HG02885 (cell line): ENCODE measurements at regions not wholly inside any gene's neighbourhood (a gene's known extent, or its start where the extent isn't known, plus 50 kb on each side); places are given as distances from the start of the nearest gene placed in this dataset.
"Not testable (repeated sequence)": the region's sequence is repeated elsewhere in the genome, so short reads cannot be mapped to it uniquely, and the experiment has no call there.

Experiments used
- ATAC-seq: cut with Tn5 transposase; IDR thresholded peaks from one replicate; pipeline ENCODE4 v1.9.1; 2021; ENCODE audit warnings: mild to moderate bottlenecking; ENCODE audit not compliant: unreplicated experiment, poor library complexity

DNA sequence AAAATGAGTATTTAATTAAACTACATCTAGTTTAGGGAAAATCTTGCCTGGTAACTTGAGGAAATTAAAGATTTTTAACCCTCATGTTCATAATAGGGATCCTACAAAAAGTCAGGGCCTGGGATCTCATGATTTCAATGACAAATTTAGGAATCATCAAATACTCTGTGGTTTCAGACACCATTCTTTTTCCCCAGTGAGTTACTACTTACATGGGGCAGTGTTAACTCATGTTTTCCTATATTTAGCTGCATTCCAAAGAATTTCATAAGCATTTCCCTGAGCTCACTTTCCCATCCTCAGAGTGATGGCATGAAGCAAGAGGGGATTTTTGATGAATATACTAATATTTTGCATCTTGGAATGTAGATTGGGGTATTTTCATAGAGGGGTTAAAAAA is 321.7 kb downstream of the CENPW start:
- ATAC-seq = no peak

DNA sequence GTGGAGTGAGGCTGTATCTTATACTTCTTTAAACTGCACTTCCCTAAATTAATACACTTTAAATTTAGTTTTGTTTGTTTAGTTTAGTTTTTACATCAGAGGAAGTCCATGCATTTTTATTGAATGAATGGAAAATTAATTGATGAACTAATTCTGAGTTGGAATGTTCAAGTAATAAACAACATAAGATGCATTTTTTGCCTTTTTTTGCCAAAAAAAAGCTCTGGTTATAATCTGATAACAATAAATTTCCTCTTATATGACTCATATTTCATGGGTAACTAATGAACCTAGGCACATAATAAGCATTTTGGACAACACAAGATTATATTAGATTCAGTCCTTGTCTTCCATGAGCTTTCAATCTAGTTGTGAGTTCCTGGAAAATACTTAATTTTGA is 323.1 kb downstream of the CENPW start:
- ATAC-seq = no peak

DNA sequence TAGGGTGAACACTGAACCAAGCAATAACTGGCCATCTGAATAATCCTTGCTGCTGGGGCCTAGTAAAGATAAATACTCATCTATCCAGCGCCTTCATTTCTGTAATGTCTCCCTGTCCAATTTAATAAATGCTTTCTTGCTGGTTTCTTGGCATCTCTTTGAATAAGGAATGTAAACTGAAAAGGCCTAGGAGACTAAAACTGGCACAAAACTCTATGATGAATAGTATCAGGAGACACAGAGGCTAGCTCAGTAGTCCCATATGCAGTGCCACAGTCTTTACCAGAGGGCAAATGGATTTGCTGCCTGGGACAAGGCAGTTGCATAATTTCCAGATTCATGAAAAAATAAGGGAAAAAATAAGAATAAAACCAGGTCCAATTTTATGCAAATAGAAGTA is 324.4 kb downstream of the CENPW start:
- ATAC-seq = no peak

DNA sequence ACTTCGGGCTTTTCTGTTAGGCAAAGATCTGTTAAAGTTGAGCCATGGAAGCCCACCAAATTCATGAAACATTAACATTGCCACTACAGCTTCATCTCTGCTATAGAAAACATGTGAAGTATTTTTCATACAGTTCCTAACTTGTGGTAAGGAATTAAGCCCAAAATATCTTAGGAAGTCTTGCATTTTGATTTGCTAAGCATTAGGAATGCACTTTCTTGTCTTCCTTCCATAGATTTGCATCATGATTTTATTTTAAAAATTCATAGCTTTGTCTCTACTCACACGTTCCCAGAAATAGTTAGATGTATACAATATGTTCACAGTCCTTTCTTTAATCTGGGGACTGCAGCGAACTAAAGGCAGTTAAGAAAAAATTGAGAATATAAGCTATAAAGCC is 325.6 kb downstream of the CENPW start:
- no peak for ATAC-seq

DNA sequence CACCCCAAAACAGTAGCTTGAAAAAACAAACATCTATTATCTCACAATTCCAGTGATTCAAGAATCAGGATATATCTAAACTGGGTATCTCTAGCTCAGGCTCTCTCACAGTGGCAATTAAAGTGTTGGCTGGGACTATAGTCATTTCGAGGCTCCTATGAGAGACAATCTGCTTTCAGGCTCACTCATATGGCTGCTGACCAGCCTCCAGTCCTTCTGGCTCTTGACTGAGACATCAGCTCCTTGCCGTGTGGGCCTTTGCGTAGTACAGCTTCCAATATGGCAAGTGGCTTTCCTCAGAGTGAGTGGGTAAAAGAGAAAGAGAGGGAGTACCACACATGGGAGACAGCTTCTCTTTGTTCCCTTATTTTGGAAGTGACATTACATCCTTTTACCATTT is 327.2 kb downstream of the CENPW start:
- no peak for ATAC-seq

DNA sequence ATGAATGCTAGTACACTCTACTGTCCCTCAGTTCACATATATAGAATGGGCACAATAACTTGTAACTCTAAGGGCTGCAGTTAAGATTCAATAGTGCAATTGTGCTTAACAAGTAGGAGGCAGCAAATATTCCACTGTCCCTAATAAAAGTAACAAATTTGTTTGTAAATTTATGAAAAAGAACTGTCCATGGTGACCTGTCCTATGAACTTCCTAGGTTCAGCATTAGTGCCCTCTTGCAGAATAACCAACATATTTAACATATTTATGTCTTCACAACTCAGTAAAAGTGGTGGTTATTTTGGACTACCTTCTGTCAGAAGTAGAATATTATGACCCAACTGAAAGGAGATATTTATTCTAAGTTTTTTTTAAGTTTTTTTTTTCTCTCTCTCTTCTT is 327.8 kb downstream of the CENPW start:
- no peak for ATAC-seq

DNA sequence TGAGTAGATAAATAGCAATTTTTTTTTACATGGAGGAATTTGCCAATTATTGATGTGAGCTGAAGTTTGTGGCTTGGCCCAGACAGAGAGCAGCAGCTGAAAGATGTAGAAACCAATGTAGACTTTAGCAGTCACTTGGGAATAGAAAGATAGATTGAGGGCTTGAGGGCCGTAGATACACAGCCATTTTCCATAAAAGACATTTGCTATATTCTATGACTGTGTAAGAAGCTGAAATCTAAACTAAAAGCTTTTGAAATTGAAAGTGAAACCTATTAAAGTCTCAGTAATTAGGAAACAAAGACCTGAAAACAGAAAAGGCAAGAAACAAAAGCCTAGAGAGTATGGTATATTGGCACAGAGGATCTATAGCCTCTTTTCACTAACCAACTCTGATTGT is 332.7 kb downstream of the CENPW start:
- peak; percentile 91 for ATAC-seq

DNA sequence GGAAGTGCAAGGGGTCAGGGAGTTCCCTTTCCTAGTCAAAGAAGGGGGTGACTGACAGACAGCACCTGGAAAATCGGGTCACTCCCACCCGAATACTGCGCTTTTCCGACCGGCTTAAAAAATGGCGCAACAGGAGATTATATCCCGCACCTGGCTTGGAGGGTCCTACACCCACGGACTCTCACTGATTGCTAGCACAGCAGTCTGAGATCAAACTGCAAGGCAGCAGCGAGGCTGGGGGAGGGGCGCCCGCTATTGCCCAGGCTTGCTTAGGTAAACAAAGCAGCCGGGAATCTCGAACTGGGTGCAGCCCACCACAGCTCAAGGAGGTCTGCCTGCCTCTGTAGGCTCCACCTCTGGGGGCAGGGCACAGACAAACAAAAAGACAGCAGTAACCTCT is 333.8 kb downstream of the CENPW start:
- not testable (repeated sequence) for ATAC-seq

DNA sequence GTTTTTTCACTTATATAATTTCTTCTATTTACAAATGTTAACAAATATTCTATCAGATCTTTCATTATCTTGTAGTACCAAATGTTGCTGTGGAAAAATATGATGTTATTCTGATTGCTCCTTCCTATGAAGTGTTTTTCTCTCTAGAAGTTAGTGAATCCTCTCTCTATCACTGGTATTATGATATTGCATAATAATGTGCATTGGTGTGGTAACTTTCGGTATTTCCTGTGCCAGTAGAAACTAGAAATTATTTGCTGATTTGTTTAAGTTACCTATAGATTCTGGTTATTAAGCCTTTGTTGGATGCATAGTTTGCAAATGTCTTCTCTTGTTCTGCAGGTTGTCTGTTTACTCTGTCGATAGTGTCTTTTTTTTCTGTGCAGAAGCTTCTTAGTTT is 342.5 kb downstream of the CENPW start:
- ATAC-seq = no peak

DNA sequence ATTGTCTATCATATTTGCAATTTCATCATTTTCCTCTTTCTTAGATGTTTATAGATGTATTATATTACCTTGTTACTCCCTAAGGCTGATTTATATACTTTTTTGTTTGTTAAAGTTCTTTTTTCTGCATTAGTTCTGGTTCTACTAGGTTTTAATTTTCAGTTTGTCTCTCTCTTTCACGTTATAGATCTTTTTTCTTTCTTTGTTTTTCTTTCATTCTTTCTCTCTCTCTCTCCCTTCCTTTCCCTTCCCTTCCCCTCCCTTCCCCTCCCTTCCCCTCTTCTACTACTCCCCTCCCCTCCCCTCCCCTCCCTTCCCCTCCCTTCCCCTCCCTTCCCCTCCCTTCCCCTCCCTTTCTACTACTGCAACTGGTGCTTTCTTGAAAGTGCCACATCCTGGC is 345.3 kb downstream of the CENPW start:
- no peak for ATAC-seq

DNA sequence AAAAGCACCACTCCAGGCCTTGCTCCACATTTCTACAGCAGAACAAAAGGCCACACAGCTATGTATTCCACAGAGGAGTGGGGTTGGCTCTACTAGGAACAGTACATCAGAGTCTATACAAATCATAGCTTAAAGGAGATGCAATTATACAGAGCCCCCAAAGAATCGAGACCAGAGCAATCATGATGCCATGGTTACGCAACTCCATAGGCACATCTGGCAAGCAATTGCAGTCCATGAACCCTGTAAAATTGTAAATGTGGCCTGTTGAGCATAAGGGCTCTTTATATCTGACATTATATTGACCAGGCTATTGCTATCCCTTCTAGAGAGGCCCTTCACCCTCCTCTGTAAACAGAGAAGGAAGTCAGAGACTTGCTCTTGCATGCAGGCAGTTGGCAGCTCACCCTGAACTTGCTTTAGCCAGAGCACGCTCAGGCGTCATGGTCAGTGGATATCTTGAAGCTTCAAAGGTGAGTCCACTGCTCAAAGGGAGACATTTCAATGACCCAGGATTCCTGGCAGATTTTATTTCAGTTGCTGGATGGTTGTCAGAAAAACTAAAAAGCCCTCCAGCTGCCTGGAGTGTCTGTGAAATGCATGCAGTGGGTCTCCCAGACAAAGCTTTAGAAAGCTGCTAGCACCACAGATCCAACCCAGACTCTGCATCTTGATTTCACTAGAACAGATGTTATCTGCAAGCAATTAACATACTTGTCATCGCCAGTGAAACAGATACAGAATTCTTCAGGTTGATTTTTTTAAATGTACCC is 357.2 kb downstream of the CENPW start:
- no peak for ATAC-seq

DNA sequence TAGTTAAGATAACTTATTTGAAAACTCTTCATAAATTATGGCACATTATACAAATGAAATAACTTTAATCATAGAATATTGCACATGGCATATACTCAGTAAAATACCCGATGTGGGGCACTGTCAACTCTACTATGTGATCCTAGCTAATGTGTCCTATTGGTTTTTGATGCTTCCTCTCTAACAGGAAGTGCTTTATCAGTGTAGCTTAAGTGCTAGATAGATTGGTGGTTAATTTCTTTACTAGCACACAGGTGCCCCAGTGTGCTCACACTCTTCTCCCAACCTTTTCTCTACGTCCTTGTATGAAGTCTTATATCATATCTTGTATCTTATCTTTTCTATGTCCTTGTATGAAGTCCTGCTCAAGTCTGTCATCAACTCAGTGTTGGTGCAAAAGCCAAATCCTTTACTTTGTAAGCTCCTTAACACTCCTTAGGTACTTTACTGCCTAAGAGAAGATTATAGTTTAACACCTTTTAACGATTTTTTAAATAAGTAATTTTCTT is 358.9 kb downstream of the CENPW start:
- no peak for ATAC-seq

DNA sequence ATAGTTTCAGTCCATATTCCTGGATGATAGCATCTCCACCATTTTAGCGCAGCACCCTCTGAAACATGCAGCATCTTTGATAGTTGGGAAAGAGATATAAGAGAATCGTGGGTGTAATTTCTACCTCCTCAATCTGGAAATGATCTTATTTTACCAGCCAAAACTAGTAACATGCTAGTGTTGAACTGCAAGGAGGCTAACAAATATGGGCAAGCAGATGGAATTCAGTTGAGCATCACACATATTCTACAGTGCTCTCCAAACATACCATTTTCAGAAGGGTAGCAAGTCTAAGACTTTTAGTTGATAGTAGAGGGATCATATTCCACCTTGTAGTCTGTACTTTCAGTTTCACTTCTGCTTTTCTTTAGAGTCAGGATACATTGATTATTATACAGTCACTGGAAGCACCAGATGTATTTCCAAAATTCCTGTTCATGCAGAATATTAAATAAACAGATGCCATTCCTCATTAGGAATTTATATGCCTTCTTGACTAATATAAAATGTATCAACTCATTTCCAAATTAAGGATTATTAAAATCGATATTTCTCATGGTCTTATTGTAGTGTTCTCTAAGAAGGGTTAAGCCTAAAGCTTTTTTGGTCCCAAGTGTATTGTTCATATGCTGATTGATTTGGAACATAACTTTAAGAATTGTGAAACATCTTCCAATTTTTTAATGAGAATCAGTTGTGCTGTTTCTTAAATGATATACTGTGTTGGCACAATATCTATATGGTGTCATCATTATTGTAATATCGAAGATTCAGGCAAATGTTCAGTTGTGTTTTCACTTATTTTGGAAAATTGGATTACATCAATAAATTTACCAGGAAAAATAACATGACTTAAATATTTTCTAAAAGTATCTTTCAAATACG is 362.0 kb downstream of the CENPW start:
- ATAC-seq = peak; percentile 60

DNA sequence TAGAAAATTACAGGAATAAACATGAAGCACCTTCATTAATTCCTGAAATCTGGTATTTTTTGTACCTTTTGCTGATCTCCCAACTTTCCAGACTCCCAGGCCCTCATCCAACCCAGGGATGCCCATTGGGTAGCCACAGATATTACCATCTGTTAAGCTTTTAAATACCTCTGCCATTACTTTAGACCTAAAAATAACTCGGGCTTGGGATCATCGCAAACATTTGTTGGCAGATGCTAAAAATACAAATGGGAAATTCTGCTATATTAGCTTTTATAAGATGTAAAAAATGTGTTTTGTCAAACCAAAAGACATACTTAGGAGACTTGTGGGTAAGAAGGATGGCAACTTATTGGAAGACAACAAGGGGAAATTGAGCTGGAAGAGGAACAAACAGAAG is 376.1 kb downstream of the CENPW start:
- ATAC-seq = no peak

DNA sequence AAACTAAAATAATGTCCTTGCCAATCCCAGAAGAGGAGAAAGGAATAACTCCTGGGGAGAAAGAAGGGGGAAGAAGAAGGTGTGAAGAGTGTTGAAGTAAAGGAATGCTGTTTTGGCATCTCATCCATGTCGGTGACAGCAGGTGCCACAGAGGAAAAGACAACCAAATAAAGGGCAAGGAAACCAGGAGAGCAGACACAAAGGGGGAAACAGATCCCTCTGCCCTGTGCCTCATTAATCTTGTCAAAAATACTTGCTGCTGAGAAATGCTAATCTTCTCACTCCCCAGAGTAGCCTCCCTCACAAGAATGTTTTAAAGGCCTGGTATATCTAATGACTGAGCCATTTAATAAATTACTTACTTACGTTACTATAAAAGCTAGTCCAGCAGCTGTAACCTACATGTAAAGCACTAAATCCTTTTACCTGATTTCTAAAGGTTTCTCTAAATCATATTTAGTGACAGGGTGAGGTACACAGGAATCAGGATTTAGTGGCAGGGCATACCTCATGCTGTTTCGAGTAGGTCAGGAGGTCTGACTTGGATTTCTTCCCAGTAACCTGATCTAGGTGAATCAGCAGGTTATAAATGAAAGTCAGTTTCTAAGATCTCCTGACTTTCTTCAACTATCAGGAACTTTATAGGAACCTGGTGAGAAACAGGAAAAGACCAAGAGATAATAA is 377.1 kb downstream of the CENPW start:
- ATAC-seq = no peak

DNA sequence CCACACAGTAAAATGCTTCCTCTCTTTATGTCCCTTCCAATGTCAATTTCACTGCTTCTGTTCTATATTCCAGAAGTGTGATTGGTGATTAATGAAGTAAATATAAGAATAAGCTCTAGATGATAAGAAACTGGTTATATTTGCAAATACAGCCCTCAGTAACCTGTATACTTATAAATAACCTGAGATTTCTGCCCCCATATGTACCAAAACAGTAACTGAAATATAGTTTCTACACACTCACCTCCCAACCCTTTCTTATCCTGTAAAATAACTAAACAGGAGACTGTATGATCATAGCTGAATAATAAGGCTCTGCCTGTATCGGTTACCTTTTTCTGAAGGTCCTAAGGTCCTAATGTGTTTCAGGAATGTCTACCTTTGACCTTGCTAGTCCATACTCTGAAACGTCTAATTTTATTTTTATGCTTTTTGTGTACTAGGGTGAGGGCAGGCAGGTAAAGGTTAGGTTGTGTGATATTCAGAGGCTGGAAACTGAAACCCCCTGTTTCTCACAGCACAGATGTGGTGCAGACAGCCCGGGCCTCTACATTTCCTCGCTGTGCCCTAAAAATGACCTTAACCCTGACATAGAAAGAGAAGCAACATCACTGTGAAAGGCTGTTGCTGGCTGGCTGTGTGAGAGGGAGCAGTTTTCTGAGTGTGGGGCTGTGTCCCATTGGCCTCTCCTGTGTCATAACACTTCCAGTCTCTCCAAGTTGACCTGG is 378.8 kb downstream of the CENPW start:
- ATAC-seq = peak; percentile 93

DNA sequence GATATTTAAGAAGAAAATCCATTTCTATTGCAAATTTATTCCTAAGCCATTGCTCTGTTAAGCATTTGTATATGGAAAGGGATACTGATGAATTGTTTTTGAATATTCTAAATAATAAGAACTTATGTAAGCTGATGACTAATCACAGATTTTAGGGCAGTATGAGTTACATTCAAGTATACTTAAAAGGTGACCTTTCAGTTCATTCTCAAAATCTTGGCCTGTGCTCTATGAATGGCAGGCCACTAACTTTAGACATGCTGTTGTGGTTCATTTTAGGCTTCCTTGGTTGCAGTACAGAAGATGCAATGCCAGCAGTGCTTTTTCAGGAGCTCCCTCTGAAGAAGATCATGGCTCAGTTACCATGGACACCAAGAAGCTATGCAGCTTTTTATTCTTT is 380.4 kb downstream of the CENPW start:
- ATAC-seq = no peak

DNA sequence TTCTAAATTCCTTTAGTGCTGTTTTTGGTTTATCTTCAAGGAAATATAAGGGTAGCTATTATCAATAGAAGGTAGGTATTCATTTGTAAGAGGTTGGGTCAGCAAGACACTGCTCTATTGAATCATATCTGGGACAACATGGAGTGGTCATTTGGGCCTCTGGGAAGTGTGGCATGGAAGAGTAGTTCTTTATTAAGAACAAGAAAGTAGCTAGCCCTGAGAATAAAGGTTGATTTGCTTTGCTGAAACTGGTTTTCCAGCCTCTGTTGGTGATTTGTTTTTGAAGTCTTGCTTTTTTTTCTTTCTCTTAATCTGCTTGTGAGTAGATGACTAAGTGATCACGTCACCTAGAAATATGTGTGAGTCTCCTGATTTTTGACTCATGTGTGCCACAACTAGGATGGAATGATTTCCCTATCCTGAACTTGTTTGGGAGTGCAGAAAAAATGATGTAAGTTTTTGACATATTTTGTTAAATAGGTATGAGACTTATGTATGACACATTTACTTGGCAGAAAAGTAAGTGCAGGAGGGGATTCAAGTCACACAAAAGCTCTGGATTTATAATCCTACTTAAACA is 381.8 kb downstream of the CENPW start:
- no peak for ATAC-seq

DNA sequence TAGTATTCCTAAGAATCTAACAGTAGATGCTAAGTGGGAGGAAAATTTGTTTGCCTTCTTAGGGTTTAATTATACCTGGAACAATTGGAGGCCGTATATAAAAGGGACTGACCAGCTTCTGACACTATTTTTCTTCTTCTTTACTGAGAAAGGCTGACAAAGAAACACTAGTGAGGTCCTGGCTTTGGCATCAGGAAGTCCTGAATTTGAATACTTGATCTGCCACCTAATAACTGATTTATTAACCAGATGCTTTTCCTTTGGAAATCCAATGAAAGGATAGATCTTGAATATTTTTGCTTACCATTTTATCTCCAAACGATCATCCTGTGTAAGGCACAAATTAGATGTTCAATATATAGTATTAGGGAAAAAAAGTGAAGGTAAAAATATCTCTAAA is 382.5 kb downstream of the CENPW start:
- ATAC-seq = no peak
